DMS53 treated with DMSO at 0.1 percent for 48 hours (cell line): ENCODE measurements at regions not wholly inside any gene's neighbourhood (a gene's known extent, or its start where the extent isn't known, plus 50 kb on each side); places are given as distances from the start of the nearest gene placed in this dataset.
"Not testable (repeated sequence)": the region's sequence is repeated elsewhere in the genome, so short reads cannot be mapped to it uniquely, and the experiment has no call there.

ENCODE experiments used
- DNase-seq: peaks from one replicate; lab custom pipeline; 2025; ENCODE audit not compliant: unreplicated experiment; lab: John Stamatoyannopoulos, UW

GRCh38 chr16:64260631-64261401 lies 861.0 kb downstream of the CDH11 start:
- not testable (repeated sequence) for DNase-seq

GRCh38 chr16:64254443-64255367 lies 867.2 kb downstream of the CDH11 start:
- DNase-seq = no peak

GRCh38 chr16:64253525-64253924 lies 868.3 kb downstream of the CDH11 start:
- DNase-seq = no peak

- no peak for DNase-seq
These were observed 868.8 kb downstream of the CDH11 start for GRCh38 chr16:64253096-64253495.

- DNase-seq = no peak
These were observed 870.1 kb downstream of the CDH11 start for GRCh38 chr16:64251742-64252141.

GRCh38 chr16:64250866-64251265 lies 871.0 kb downstream of the CDH11 start:
- DNase-seq = no peak

GRCh38 chr16:64242492-64242891 lies 879.4 kb downstream of the CDH11 start:
- DNase-seq = no peak

- no peak for DNase-seq
These were observed 881.3 kb downstream of the CDH11 start for GRCh38 chr16:64240586-64240985.

GRCh38 chr16:64238571-64238970 lies 883.3 kb downstream of the CDH11 start:
- DNase-seq = no peak

- no peak for DNase-seq
These were observed 885.5 kb downstream of the CDH11 start for GRCh38 chr16:64236316-64236715.

GRCh38 chr16:64234200-64234599 lies 887.7 kb downstream of the CDH11 start:
- no peak for DNase-seq

- no peak for DNase-seq
These were observed 896.2 kb downstream of the CDH11 start for GRCh38 chr16:64225696-64226095.

- no peak for DNase-seq
These were observed 896.8 kb downstream of the CDH11 start for GRCh38 chr16:64225036-64225435.

GRCh38 chr16:64217789-64218535 lies 903.9 kb downstream of the CDH11 start:
- no peak for DNase-seq

- no peak for DNase-seq
These were observed 906.1 kb downstream of the CDH11 start for GRCh38 chr16:64215730-64216129.

- no peak for DNase-seq
These were observed 910.5 kb downstream of the CDH11 start for GRCh38 chr16:64211331-64211730.

- DNase-seq = no peak
These were observed 915.0 kb downstream of the CDH11 start for GRCh38 chr16:64206862-64207261.

GRCh38 chr16:64203126-64203525 lies 918.7 kb downstream of the CDH11 start:
- DNase-seq = no peak

GRCh38 chr16:64202571-64202970 lies 919.3 kb downstream of the CDH11 start:
- no peak for DNase-seq

GRCh38 chr16:64196444-64196843 lies 925.4 kb downstream of the CDH11 start:
- DNase-seq = no peak

- no peak for DNase-seq
These were observed 935.9 kb downstream of the CDH11 start for GRCh38 chr16:64185954-64186353.
